ENCODE measurements at regions not wholly inside any gene's neighbourhood (a gene's known extent, or its start where the extent isn't known, plus 50 kb on each side); places are given as distances from the start of the nearest gene placed in this dataset.

DNA sequence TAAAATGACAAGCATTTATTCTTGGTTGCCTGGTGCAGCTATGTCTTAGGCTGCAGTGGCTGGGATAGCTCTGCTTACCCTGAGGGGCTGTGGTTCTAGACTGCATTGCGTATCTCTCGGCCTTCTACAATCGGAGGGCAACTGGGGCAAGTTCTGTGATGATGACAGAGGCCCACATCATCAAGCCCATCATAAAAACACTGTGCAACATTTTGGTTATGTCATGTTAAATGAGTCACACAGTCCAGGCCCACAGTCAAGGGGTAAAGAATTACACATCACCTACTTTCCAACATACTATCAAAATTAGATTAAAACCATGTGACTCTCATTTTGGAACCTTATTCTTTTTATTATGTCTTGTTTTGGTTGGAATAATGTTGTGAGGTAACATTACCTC lies 120.2 kb upstream of the GUCY1A1 start:
- no peak for DNase-seq

DNA sequence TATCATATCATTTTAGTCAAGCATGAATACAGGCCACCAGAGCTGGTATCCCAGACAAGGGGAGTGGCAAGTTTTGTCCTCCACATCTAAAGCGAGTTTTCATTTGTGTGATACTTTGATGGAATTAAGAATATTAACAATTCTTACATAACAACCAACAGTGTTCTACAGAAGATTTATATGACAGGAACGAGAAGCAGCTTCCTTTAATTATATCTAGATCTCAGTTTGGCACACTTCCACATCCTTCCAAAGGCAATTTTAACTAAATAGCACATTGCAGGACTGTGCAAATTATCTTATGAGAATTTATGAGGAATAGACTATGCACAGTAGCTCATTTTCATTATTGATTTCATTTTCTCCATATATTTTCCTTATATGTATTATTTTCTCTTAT lies 121.2 kb upstream of the GUCY1A1 start:
- no peak for DNase-seq

DNA sequence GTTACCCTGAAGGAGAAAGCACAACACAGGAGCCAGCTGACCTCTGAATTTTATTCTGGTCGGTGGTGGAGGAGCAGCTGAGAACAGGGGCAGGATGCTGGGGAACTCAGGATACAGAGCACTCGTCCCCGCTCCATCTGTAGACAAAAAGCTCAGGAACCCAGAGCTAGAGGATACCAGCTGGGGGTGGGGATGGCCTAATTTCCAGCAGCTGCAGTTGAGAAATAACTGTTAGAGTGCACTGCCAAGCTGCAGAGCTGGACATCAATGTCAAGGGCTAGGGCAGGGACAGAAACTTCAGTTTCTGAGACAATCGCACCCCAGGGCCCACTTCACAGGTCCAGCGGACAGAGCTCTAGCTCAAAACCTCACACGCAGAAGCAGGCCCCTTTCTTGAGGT lies 122.1 kb upstream of the GUCY1A1 start:
- DNase-seq = no peak

DNA sequence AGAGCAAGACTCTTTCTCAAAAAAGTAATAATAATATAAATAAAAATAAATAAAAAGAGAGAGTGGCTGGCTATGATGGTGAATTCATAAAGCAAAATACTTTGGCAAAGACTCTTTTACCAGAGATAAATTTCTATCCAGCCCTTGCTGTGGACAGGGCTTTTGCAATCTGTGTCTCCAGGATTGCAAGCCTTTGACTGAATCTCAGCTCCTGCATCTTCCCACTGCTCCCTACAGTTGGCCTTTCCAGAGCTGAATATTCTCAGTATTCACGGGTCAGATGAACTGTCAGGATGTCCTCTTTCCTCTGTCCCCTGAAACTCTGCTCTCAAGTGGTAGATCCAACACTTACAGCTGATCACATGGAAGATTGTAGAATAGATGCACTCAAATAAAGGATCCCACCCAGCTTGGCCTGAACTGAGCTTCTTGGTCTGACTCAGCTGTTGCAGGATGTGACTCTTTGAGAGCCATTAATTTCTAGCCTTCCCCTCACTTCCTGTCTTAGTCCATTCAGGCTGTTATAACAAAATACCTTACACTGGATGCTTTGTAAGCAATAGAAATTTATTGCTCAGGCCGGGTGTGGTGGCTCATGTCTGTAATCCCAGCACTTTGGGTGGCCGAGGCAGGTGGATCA lies 123.4 kb upstream of the GUCY1A1 start:
- DNase-seq = no peak

DNA sequence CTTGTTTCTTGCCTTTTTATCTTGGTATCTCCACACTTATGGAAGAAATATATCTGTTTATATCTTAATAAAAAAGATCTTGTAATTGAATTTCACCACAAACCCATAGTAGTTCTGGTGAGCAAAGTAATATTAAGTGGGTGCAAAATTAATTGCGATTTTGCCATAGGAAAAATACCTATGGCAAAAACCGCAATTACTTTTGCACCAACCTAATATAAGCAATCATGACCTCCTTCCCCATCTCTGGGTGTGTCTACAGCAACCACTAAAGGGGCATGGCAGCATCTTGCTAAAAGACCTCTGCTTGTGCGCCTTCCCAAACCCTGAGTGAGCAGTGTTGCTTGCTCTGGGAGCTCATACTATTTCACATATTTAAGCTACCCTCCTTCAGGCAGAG lies 124.2 kb upstream of the GUCY1A1 start:
- DNase-seq = no peak

DNA sequence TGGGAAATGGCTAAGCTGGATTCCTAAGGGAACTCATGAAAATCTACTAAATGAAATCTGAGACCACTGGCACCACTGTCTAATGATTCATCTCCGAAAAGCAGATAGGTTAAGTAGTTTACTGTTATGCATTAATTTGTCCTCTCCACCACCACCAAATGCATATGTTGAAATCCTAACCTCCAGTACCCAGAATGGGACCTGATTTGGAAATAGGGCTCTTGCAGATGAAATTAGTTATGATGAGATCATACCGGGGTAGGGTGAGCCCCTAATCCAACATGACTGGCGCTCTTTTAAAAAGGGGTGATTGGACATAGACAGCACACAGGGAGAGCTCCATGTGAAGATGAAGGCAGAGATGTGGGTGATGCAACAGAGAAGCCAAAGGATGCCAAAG lies 124.9 kb upstream of the GUCY1A1 start:
- DNase-seq = no peak

DNA sequence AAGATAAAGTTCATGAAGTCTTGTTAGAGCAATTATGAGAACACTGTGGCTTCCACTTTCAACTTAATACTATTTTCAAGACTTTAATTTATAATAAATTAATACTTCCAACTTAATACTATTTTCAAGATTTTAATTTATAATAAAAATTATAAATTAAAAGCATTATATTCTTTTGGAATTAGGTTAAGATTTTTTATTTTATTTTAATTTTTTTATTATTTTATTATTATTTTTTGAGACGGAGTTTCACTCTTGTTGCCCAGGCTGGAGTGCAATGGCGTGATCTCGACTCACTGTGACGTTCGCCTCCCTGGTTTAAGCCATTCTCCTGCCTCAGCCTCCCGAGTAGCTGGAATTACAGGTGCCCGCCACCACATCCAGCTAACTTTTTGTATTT lies 126.0 kb upstream of the GUCY1A1 start:
- DNase-seq = no peak

DNA sequence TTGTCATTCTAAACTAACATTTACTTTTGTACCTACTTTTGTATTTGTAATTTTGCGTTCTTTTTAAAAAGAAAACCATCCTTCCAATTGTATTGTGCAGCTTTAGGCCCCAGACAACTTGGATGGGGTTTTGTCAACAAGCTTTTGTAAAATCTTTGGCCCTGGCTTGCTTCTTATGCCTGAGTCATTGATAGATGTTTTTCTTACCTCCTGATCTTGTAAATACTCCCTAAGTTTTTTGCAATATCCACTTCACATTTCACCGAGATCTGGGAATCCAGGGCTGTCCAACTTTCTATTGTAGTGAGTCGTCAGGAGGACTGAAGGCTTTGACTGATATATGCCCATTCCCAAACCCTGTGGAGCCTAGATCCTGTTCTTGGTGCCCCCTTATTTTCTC lies 126.9 kb upstream of the GUCY1A1 start:
- DNase-seq = no peak

DNA sequence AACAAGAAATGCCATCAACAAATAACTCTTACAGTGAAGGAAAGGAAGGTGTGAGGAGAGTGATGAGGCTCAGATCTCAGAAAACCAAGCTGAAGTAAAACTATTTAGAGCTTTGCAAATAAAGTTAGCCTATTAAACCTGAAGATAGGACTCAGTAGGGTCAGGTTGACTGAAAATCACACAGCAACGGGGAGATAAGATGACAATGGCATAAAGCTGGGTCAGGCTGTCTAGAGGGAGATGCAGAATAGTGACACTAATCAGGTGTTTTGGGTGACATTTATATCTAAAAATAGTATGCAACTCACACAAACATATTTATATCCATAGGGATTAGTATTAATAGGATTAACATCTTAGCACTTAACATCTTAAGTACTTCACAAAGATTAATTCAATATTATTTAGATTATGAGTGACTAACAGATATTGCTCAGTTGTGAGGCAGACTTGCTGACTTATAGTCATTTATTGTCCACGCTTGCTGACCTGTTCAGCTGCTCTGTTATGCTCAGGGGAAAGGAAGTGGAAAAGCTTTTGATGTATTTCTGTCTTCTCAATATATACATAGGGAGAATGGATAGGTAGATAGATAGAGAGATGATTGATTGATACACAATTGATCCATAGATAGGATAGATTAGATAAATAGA lies 130.7 kb upstream of the GUCY1A1 start:
- DNase-seq = no peak

DNA sequence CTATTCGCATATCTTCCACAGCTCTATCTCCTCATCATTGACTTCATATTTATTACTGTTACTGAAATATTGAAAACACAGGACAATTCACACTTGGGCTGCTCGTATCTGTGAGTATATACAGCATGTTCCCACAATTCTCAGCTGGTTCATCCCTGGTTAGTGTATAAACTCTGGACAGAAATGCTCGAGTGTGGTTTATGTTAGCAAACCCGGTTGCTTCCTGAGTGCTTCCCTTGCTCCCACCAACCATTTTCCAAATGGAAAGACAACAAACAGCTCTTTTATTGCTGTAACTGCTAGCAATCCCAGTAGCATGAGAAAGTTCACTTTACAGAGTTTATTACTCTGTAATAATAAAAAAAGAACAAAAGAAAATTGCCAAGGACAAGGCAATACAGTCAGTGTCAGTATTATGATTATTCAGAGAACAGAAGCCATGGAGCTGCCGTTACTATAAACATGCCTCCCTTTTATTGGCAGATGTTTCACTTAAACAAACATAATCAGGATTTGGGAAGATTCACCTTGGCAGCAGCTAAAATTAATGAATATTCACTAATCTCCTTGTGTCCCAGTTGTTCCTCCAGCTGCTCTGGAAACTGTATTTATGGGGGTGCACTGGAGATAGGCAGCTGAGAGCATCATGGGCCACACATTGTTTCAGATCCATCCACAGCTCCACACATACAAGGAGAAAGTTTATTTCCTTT lies 134.1 kb upstream of the GUCY1A1 start:
- no peak for DNase-seq

DNA sequence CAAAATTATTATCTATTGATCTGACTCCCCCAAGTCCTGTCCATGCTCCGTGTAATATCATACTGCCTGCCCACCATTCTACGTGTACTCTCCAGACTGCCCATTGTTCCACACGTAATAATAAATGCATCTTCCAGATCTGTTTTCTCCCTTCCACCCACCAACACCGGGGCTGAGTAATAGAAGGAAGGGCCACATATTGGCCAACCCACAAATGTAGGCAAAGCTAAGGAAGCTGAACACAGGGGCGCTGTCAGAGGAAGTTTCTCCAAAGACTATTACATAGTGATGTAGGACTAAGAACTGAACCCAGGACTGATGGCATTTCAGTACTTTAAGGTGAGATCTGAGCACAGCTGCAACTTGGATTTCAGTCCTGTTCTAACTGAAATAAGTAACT lies 135.8 kb upstream of the GUCY1A1 start:
- no peak for DNase-seq

DNA sequence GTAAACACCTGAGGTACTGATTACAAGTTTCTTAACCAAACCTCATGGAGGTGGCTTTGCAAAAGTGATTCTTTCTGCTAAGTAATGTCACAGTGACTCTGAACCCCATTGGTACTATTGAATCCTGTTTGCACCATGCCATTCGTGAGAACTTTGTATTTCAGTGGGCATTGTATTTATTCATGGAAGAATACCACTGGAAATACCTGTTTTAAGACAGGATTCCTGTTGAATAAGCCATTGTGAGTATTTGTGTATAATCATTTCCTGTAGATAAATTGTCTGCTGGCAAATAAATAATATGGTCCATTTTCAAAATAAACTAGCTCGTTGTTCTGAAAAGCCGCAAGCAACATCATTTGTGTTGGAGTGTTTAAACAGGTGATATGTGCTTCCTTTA lies 136.4 kb upstream of the GUCY1A1 start:
- no peak for DNase-seq

DNA sequence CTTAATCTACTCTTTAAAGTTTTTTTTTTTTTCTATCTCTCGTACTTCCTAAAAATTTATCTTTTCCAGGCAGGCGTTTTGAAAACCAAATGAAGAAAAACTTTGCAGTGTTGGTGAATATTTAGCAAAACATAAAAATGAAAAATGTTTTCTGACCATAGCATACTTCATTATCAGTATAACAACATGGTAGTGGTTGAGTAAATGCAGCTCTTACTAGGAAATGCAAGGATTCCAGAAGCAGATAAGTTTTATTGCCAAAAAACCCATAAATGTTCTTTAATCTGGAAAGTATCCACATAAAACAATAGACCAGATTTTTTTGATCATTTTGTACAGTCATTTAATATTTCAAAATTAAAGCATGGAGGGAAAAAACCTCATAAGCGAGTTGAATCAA lies 136.9 kb upstream of the GUCY1A1 start:
- no peak for DNase-seq

DNA sequence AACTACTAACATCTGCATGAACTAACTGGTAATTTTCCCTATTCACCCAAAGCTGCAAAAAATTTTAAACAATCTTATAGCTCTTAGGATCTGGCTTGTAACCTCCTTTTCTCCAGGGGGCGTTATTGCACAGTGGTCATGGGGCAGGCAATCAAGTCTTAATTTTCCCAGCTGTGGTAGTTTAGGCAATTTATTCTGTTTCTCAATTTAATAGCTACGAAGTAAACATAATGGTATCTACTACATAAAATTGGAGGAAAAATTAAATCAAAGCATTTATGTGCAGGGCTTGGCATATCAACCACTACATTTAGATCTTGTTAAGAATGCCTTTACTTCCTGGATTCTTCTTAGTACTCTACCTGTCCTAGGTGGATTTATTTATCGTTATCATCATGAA lies 137.4 kb upstream of the GUCY1A1 start:
- no peak for DNase-seq

DNA sequence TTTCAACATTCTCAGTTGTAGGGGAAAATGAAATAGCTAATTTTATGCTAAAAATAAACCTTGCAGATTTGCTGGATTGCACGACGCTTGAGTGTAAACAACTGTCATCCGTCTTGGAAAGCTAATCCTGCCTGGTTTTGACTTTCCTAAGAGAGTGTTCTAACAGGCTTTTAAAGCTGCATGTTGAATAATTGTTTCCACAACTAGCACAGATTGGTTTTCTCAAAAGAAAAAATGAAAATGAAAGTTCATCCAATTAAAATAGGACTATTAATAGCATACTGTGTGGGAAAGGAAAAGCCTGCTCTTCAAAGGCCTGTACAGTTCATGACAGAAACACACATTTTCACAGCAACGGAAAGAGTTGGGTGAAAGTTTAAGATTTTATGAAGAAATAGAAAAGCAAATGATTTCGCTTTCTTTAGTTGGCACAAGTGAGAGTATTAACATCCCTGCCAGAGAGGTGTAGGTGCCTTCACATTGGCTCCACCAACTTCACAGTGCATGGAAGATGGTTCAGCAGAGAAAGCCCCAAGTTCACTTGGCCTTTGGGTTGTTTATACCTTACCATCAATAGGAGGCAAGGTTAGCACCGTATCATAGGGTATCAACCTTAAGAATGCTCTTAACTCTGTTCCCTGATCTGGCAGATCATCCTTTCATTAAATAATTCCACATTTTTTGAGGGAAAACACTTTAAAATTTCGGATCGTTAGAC lies 140.0 kb upstream of the GUCY1A1 start:
- DNase-seq = no peak

DNA sequence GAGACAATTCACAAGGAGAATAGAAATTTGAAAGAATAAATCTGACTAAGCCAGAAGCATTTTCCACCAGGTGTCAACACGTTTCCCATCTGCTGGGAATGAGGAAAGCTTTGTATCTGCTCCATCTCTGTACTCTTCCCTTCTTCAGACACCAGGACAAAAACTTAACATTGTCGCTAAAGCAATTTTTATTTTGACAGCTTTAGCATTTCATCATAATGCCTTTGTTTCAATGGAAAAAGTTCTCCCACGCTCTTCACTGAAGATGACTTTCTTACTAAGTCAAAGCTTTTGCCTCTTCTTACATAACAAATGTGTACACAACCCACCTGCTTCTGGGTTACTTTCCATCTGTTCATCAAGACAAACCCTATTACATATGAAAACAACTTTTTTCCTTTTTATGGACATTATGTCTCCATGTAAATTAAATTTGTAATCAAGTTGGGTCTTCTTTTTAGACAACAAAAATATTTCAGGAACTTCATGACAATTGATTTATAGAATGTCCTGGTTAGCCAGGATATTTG lies 141.7 kb upstream of the GUCY1A1 start:
- DNase-seq = no peak

DNA sequence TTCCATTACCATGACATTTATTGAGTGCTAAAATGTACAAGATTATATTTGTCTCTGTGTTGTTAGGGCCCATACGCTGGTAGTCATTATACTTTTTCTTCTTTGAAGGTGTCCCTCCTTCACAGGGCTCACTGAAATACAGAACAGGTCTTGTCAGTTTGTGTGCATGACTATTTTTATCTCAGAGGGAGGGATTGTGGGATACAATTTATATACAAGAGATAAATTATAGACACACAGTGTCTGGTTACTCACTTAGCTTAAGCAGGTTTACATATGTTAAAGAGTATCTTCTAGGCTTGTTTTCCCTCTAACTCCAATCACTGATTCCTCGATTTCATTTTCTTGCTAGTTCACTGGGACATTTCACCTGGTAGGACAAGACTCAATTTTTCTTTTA lies 143.3 kb upstream of the GUCY1A1 start:
- DNase-seq = no peak

DNA sequence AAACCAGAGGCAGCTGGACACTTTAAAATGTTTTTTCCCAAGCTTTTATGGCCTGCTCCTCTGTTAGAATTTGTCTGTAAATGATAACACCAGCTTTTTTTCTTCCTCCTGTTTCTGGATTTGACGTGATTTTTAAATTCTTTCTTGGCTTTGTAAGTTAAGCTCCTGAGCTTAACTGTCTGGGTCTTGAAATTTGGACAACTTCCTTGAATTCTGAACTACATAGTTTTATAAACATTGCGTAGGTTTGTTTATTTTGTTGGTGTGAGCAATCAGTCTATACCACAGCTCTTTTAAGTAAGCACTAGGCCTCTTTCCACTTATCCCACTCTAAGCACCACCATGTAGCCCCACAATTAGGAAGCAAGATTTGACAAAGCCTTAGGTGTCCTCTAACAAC lies 144.4 kb upstream of the GUCY1A1 start:
- no peak for DNase-seq

DNA sequence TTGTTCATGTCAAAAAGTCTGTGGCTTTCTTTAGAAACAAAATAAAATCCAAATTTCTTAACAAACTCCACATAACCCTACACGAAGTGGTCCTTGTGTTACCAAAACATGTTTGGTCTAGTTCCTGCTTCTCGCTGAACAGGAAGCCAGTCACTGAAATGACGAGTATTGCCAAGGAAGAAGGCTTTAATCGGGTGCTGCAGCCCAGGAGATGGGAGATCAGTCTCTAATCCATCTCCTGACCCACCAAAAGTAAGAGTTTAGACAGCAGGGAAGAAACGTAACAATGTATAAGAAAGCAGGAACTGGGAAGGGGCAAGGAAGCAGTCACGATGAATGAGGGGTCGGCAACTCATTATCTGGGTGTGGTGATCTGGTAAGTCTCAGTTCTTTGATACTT lies 144.6 kb upstream of the MAP9 start:
- DNase-seq = no peak

DNA sequence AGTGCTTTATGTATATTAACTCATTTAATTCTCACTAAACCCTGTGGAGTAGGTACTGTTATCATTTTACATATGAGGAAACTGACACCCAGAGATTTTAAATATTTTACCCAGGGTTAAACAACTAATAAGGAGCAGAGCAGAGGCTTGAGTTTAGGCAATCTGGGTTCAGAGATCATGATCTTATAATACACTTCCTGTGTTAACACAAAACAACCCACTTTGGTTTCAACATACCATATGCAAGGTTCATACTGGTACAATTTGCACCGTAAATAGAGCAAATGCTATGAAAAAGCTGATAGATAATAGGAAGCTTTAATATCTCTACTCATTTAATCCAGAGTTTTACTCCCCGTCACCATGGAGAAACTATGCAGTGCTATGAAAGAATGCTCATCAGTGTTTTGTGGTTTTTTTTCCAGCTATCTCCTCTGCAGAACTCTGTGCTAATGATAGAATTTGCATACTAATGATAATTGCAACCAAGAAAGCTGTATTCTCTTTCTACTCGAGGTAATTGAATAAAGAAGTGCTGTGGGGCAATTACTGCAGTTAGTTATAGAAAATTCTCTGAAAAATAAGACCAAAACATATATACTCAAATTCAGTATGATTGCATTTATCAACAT lies 138.8 kb upstream of the MAP9 start:
- DNase-seq = no peak

DNA sequence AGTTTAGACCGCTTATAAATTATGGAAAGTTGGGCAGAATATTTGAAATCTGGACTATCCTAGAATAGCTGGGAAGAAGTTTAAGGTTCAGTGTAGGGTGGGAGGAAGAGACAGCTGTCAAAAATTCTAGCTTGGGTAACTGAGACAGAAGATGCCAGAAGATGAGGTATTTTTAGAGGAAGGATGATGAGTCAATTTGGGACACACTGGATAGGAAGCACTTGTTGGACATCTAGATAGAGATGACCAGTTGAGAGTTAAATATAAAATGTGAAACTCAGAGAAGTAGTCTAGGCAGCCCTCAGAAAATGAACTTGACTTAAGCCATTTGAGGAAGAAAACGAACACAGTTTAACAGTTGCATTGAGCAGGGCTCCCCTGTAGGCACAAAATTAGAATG lies 137.9 kb upstream of the MAP9 start:
- no peak for DNase-seq

DNA sequence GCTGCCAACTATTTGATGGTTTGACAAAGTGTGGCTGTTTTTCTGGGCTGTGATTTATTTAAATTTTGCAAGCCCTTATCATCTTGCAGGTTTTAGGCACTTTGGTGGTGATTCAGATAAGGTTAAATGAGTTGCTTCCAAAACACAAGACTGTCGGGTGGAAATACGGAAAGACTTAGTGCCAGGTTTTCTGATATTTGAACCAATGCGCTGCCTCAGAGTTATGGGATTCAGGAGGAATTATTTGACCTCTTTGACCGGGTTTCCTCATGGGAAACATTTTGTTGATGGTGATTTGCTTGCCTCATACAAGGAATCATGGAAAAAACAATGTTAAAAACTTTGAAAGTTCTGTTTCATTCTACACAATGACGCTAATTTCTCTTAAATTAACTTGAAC lies 136.1 kb upstream of the MAP9 start:
- DNase-seq = no peak

DNA sequence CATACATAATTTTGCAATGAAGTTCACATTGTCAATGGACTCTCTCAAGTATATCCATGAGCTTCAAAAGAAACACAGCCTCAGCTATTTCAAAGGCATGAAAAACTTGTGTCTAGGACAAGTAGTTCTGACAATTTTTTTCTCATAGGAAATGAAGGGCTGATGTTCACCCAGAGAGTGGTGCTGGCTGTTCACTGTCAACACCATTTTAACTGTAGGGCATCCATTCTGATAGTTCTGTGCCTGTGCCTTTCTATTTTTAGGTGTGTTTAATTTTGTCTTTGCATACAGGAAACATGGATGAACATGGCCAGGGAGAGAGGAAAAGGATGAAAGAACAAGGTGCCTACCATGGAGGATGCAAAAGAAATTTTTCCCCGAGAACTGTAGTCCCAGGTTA lies 135.3 kb upstream of the MAP9 start:
- DNase-seq = no peak

Data from KG1 (cell line).